ENCODE measurements at regions not wholly inside any gene's neighbourhood (a gene's known extent, or its start where the extent isn't known, plus 50 kb on each side); places are given as distances from the start of the nearest gene placed in this dataset.

DNA sequence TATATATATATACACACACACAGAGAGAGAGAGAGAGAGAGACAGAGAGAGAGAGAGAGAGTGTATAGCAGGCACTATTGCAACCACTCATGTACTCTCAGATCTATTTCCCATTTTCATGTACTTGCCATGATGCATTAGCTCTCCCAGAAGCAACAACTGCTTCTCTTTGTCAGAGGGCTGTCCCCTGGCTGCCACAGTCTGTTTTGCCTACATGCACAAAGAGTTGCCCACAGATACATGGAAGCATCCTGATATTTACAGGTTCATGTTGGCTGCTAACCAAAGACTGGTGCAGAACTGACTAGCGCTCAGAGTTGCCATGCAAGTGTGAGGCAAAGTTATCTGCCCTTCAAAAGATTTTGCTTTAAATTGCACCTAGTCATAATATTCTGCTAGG, 469.3 kb upstream of the ZNF804A start:
- no peak overlapping the region for H3K4me3 ChIP-seq
- no peaks in the 10 kb centered on the region for H3K4me1 ChIP-seq (replicated peaks in 1 of 2; ENCODE audit: control insufficient read depth in 2 of 2, insufficient read depth in 2 of 2, low read length in 2 of 2)
- TF ChIP-seq, protein P1, sequence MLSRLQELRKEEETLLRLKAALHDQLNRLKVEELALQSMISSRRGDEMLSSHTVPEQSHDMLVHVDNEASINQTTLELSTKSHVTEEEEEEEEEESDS (CRISPR knock-in tag; IDR thresholded peaks at IDR 0.05): no peak
- TF ChIP-seq NFYB (IDR thresholded peaks at IDR 0.05; ENCODE audit: extremely low read depth, insufficient read length) (no peak), KLF1 (tag; IDR thresholded peaks at IDR 0.05) (no peak), FOXK2 (conservative IDR thresholded peaks at IDR 0.05 in 1 of 2, IDR thresholded peaks at IDR 0.05 in 1 of 2; ENCODE audit: low read depth in 2 of 2) (no peak), POLR2G (IDR thresholded peaks at IDR 0.05; ENCODE audit: low read depth, low read length) (no peak), NCOA1 (IDR thresholded peaks at IDR 0.05; ENCODE audit: low read depth) (no peak), ARHGAP35 (IDR thresholded peaks at IDR 0.05; ENCODE audit: partially characterized antibody) (no peak), FUS (optimal IDR thresholded peaks at IDR 0.05; ENCODE audit: low read depth, low read length) (no peak), PTTG1 (tag; IDR thresholded peaks at IDR 0.05; ENCODE audit: low read depth) (no peak), ZNF165 (CRISPR knock-in tag; IDR thresholded peaks at IDR 0.05; ENCODE audit: borderline replicate concordance) (no peak), STAG1 (CRISPR knock-in tag; IDR thresholded peaks at IDR 0.05; ENCODE audit: borderline replicate concordance) (no peak), PML (IDR thresholded peaks at IDR 0.05; ENCODE audit: low read length) (no peak), EHMT2 (IDR thresholded peaks at IDR 0.05) (no peak), PHF8 (IDR thresholded peaks at IDR 0.05; ENCODE audit: borderline replicate concordance, low read length) (no peak), NFE2 (IDR thresholded peaks at IDR 0.05; ENCODE audit: low read depth) (no peak)
- TF ChIP-seq, protein P2, sequence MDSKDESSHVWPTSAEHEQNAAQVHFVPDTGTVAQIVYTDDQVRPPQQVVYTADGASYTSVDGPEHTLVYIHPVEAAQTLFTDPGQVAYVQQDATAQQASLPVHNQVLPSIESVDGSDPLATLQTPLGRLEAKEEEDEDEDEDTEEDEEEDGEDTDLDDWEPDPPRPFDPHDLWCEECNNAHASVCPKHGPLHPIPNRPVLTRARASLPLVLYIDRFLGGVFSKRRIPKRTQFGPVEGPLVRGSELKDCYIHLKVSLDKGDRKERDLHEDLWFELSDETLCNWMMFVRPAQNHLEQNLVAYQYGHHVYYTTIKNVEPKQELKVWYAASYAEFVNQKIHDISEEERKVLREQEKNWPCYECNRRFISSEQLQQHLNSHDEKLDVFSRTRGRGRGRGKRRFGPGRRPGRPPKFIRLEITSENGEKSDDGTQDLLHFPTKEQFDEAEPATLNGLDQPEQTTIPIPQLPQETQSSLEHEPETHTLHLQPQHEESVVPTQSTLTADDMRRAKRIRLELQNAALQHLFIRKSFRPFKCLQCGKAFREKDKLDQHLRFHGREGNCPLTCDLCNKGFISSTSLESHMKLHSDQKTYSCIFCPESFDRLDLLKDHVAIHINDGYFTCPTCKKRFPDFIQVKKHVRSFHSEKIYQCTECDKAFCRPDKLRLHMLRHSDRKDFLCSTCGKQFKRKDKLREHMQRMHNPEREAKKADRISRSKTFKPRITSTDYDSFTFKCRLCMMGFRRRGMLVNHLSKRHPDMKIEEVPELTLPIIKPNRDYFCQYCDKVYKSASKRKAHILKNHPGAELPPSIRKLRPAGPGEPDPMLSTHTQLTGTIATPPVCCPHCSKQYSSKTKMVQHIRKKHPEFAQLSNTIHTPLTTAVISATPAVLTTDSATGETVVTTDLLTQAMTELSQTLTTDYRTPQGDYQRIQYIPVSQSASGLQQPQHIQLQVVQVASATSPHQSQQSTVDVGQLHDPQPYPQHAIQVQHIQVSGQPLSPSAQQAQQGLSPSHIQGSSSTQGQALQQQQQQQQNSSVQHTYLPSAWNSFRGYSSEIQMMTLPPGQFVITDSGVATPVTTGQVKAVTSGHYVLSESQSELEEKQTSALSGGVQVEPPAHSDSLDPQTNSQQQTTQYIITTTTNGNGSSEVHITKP (IDR thresholded peaks at IDR 0.05; ENCODE audit: partially characterized antibody): no peak
- H3K36me3 ChIP-seq (ENCODE audit: control insufficient read depth, insufficient read depth, low read length): no peaks in the 10 kb centered on the region
- DNase-seq (ENCODE audit: extremely low read depth in 1 of 4, low spot score in 3 of 4): no peak
- BruUV-seq (replicated peaks): no TSS peak
- H3K9me1 ChIP-seq (ENCODE audit: control insufficient read depth, insufficient read depth, low read length): no peaks in the 10 kb centered on the region
- no peak overlapping the region for H3K27ac ChIP-seq (ENCODE audit: extremely low read depth, low read depth, low read length)
- FAIRE-seq: no peak
- no peaks in the 10 kb centered on the region for H3K27me3 ChIP-seq (ENCODE audit: control insufficient read depth in 2 of 2, insufficient read depth in 2 of 2, low read length in 2 of 2)
- ChIA-PET POLR2A (no interaction called here), CTCF (ENCODE audit: low intra/inter-chr PET ratio) (no interaction called here)
- no peak for ATAC-seq
- no peak overlapping the region for H3K9ac ChIP-seq (ENCODE audit: insufficient read depth in 1 of 2, low read depth in 2 of 2, low read length in 2 of 2)
- in situ Hi-C loops (cut with MboI) (no loop called here), intact Hi-C loops (cut with micrococcal nuclease) (no loop called here)
- H3K79me2 ChIP-seq (ENCODE audit: control insufficient read depth, insufficient read depth, low read length): no peaks in the 10 kb centered on the region
- no peaks in the 10 kb centered on the region for H4K20me1 ChIP-seq (replicated peaks; ENCODE audit: control insufficient read depth, insufficient read depth, low read length)
- H3K9me3 ChIP-seq (replicated peaks; ENCODE audit: control insufficient read depth, insufficient read depth, low read depth, low read length): no peaks in the 10 kb centered on the region
- 0% methylated on average over 1 of the region's 1 CpG for WGBS (ENCODE audit: insufficient coverage, low coverage, missing lambda C conversion rate)
- no peak overlapping the region for H3K4me2 ChIP-seq (ENCODE audit: insufficient read depth, low read length)
- H2AFZ ChIP-seq (ENCODE audit: low read depth, low read length): no peak overlapping the region
